B cell (primary cell): ENCODE measurements at regions not wholly inside any gene's neighbourhood (a gene's known extent, or its start where the extent isn't known, plus 50 kb on each side); places are given as distances from the start of the nearest gene placed in this dataset.

Experiments
- ATAC-seq: fragments of 200-7000 bp; cut with Tn5 transposase; one replicate; pipeline ENCODE4 v1.10.0; 2021; ENCODE audit warnings: low read depth, mild to moderate bottlenecking, moderate number of reproducible peaks, moderate library complexity
- CTCF ChIA-PET: fragments of 350-600 bp; sonication (Branson Sonifier 250); formaldehyde crosslinking; loops from one replicate; lab custom pipeline; 2021; ENCODE audit warnings: antibody characterized with exemption, inconsistent platforms; lab: Charles Lee
- POLR2A ChIA-PET: fragments of 350-600 bp; sonication (Branson Sonifier 250); formaldehyde crosslinking; loops from one replicate; lab custom pipeline; 2021; ENCODE audit warnings: antibody characterized with exemption; lab: Charles Lee
- DNase-seq: peaks from one replicate; pipeline ENCODE4 v3.0.0; 2013
- H2AFZ ChIP-seq: 2 replicates; pipeline ENCODE4 v1.6.1; 2012; ENCODE audit warnings: mild to moderate bottlenecking, low read depth, low read length; ENCODE audit not compliant: insufficient read depth, poor library complexity, severe bottlenecking
- H3K27ac ChIP-seq, 2 donors: 1 replicate in 1 of 2; 2 replicates in 1 of 2; pipeline ENCODE4 v1.5.1; 2012 to 2013; ENCODE audit warnings: low read length in 2 of 2, mild to moderate bottlenecking in 2 of 2, moderate library complexity in 1 of 2
- H3K27me3 ChIP-seq, 4 experiments: fragments of 200-600 bp in 1 of 4; sonication (generic) in 1 of 4; replicated peaks in 1 of 4; 1 replicate in 2 of 4; 2 replicates in 2 of 4; pipeline versions ENCODE4 v1.6.1 to v1.7.0; 2013 to 2016; ENCODE audit warnings: low read length in 3 of 4, mild to moderate bottlenecking in 2 of 4, mixed read lengths in 1 of 4, moderate library complexity in 1 of 4; ENCODE audit not compliant: insufficient read depth in 4 of 4, control insufficient read depth in 3 of 4; ENCODE audit errors: control extremely low read depth in 1 of 4
- H3K36me3 ChIP-seq, 2 experiments: replicated peaks in 1 of 2; 1 replicate in 1 of 2; 2 replicates in 1 of 2; pipeline versions ENCODE4 v1.6.1 to v1.7.1; 2013; ENCODE audit warnings: low read length in 1 of 2; ENCODE audit not compliant: insufficient read depth in 2 of 2, control insufficient read depth in 1 of 2; ENCODE audit errors: control extremely low read depth in 1 of 2, extremely low read depth in 1 of 2
- H3K4me1 ChIP-seq, 2 donors: fragments of 200-600 bp in 1 of 2; sonication (generic) in 1 of 2; 1 replicate in 1 of 2; 2 replicates in 1 of 2; pipeline versions ENCODE4 v1.5.1 to v1.6.1; 2013 to 2017; ENCODE audit warnings: low read length in 2 of 2; ENCODE audit not compliant: control insufficient read depth in 2 of 2, insufficient read depth in 2 of 2
- H3K4me2 ChIP-seq: replicated peaks from 2 replicates; pipeline ENCODE3; 2012; ENCODE audit warnings: mild to moderate bottlenecking, low read depth, low read length; ENCODE audit not compliant: poor library complexity, severe bottlenecking
- H3K4me3 ChIP-seq, 5 experiments: fragments of 200-600 bp in 1 of 5; sonication (generic) in 1 of 5; 1 replicate in 3 of 5; 2 replicates in 2 of 5; pipeline versions ENCODE4 v1.5.1 to v1.7.0; 2011 to 2016; ENCODE audit warnings: low read length in 4 of 5, mild to moderate bottlenecking in 4 of 5, low read depth in 2 of 5, control low read depth in 1 of 5, moderate library complexity in 1 of 5; ENCODE audit not compliant: insufficient read depth in 1 of 5; ENCODE audit errors: control extremely low read depth in 1 of 5, extremely low read depth in 1 of 5
- H3K79me2 ChIP-seq: fragments of 200-600 bp; sonication (generic); one replicate; pipeline ENCODE4 v1.6.0; 2016; ENCODE audit warnings: low read length; ENCODE audit not compliant: control insufficient read depth, insufficient read depth
- H3K9ac ChIP-seq: fragments of 200-600 bp; sonication (generic); 2 replicates; pipeline ENCODE4 v1.6.1; 2017; ENCODE audit warnings: mild to moderate bottlenecking, low read length, moderate library complexity
- H3K9me3 ChIP-seq, 3 donors: one replicate each; pipeline versions ENCODE4 v1.6.1 to v1.7.1; 2013; ENCODE audit warnings: low read length in 2 of 3; ENCODE audit not compliant: control insufficient read depth in 2 of 3, insufficient read depth in 1 of 3; ENCODE audit errors: control extremely low read depth in 1 of 3
- H4K20me1 ChIP-seq: 2 replicates; pipeline ENCODE4 v1.6.0; 2012; ENCODE audit warnings: mild to moderate bottlenecking, low read length; ENCODE audit not compliant: insufficient read depth, control insufficient read depth, poor library complexity, severe bottlenecking
- H3K27ac Mint-ChIP-seq: one replicate; pipeline ENCODE4 v1.8.0; 2021; ENCODE audit warnings: mixed read lengths
- H3K27me3 Mint-ChIP-seq: one replicate; pipeline ENCODE4 v1.8.0; 2021; ENCODE audit warnings: mixed read lengths
- H3K4me1 Mint-ChIP-seq: one replicate; pipeline ENCODE4 v1.8.0; 2021; ENCODE audit warnings: mixed read lengths
- H3K4me3 Mint-ChIP-seq: one replicate; pipeline ENCODE4 v1.8.0; 2021; ENCODE audit warnings: mixed read lengths
- H3K9me3 Mint-ChIP-seq: one replicate; pipeline ENCODE4 v1.8.0; 2022; ENCODE audit warnings: mixed read lengths; ENCODE audit not compliant: insufficient read depth
- EZH2 ChIP-seq: IDR thresholded peaks from 2 replicates; pipeline ENCODE4 v1.6.1; 2012; ENCODE audit warnings: borderline replicate concordance, low read depth, mild to moderate bottlenecking, moderate library complexity, low read length; ENCODE audit not compliant: insufficient read depth, poor library complexity, severe bottlenecking
- WGBS: methylation state at CpG from one replicate; pipeline ENCODE4 v1.1.5; 2013; ENCODE audit warnings: missing lambda C conversion rate; ENCODE audit not compliant: insufficient coverage; 5-methylcytosine and 5-hydroxymethylcytosine counted together
- intact Hi-C: fragments of 100-400 bp; cut with micrococcal nuclease; formaldehyde crosslinking; loops from one replicate; pipeline ENCODE4 v1.10.0; 2022
- TF ChIP-seq, protein P1 (sequence below): fragments of 200-600 bp; IDR thresholded peaks from one replicate; pipeline ENCODE4 v1.8.0; 2022; ENCODE audit warnings: antibody characterized with exemption, mild to moderate bottlenecking

DNA sequence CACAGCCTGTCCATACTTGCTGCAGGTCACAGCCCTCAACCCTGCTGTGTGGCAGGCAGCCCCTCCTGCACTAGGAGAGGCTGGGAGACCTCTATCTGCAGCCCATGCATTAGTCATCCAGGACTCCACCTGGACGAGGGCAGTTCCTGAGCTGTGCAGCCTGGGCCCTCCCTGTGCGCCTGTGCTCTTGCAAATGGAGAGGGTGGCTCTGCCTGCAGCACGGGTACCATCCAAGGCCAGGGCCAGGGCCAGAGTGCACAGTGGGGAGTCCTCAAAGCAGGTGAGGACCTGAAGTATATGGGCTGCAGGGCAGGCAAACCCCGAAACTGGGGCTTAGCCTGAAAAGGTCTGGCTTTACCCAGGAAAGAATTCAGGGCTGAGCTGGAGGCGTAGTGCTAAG, 89.8 kb upstream of the PHACTR3 start:
- no peaks in the 10 kb centered on the region for H3K79me2 ChIP-seq
- DNase-seq (no peak), ATAC-seq (no peak)
- CTCF ChIA-PET: interaction anchor here (1.8 kb wide), 1 partner anchor 57 kb away, joined by 4 read pairs; no protein-coding TSS in a partner anchor
- WGBS: 79% methylated on average over 4 of the region's 5 CpGs
- H3K9me3 ChIP-seq: peaks cover 0 to 8% (median 0%) of the 10 kb centered on the region in 3 donors
- Mint-ChIP-seq H3K27me3 (peaks cover 52% of the 10 kb centered on the region), H3K4me3 (no peak overlapping the region), H3K4me1 (no peaks in the 10 kb centered on the region), H3K27ac (no peak overlapping the region), H3K9me3 (no peaks in the 10 kb centered on the region)
- TF ChIP-seq, protein P1, sequence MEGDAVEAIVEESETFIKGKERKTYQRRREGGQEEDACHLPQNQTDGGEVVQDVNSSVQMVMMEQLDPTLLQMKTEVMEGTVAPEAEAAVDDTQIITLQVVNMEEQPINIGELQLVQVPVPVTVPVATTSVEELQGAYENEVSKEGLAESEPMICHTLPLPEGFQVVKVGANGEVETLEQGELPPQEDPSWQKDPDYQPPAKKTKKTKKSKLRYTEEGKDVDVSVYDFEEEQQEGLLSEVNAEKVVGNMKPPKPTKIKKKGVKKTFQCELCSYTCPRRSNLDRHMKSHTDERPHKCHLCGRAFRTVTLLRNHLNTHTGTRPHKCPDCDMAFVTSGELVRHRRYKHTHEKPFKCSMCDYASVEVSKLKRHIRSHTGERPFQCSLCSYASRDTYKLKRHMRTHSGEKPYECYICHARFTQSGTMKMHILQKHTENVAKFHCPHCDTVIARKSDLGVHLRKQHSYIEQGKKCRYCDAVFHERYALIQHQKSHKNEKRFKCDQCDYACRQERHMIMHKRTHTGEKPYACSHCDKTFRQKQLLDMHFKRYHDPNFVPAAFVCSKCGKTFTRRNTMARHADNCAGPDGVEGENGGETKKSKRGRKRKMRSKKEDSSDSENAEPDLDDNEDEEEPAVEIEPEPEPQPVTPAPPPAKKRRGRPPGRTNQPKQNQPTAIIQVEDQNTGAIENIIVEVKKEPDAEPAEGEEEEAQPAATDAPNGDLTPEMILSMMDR: no peak
- TF ChIP-seq EZH2: no peak
- H3K36me3 ChIP-seq: no peaks in the 10 kb centered on the region
- POLR2A ChIA-PET: no interaction called here
- no peaks in the 10 kb centered on the region for H4K20me1 ChIP-seq
- H3K4me2 ChIP-seq: no peak overlapping the region
- no peak overlapping the region for H2AFZ ChIP-seq
- intact Hi-C loops: no loop called here
- no peak overlapping the region for H3K4me3 ChIP-seq
- H3K27me3 ChIP-seq: peaks cover 0 to 20% (median 4%) of the 10 kb centered on the region in 4 experiments
- H3K9ac ChIP-seq: no peak overlapping the region
- no peak overlapping the region for H3K27ac ChIP-seq
- no peaks in the 10 kb centered on the region for H3K4me1 ChIP-seq

GRCh38 chr20:59515013-59515905, 89.1 kb upstream of the PHACTR3 start:
- CTCF ChIA-PET: no interaction called here
- no peak overlapping the region for H2AFZ ChIP-seq
- H3K4me1 ChIP-seq: no peaks in the 10 kb centered on the region
- no peaks in the 10 kb centered on the region for H3K9me3 Mint-ChIP-seq
- H3K4me1 Mint-ChIP-seq: no peaks in the 10 kb centered on the region
- POLR2A ChIA-PET: no interaction called here
- H3K27ac Mint-ChIP-seq: no peak overlapping the region
- H3K27ac ChIP-seq: no peak overlapping the region
- DNase-seq (no peak), ATAC-seq (no peak)
- TF ChIP-seq, protein P1: peak; percentile 15
- TF ChIP-seq EZH2: no peak
- intact Hi-C loops: no loop called here
- no peak overlapping the region for H3K4me3 ChIP-seq
- WGBS: 35% methylated on average over 31 of the region's 32 CpGs
- H3K9ac ChIP-seq: no peak overlapping the region
- H3K27me3 Mint-ChIP-seq: peaks cover 55% of the 10 kb centered on the region
- peaks cover 0 to 8% (median 0%) of the 10 kb centered on the region in 3 donors for H3K9me3 ChIP-seq
- no peak overlapping the region for H3K4me2 ChIP-seq
- H3K79me2 ChIP-seq: no peaks in the 10 kb centered on the region
- no peaks in the 10 kb centered on the region for H3K36me3 ChIP-seq
- H3K4me3 Mint-ChIP-seq: no peak overlapping the region
- H4K20me1 ChIP-seq: no peaks in the 10 kb centered on the region
- H3K27me3 ChIP-seq: peaks cover 0 to 20% (median 4%) of the 10 kb centered on the region in 4 experiments
